ENCODE measurements at regions not wholly inside any gene's neighbourhood (a gene's known extent, or its start where the extent isn't known, plus 50 kb on each side); places are given as distances from the start of the nearest gene placed in this dataset.

- intact Hi-C loops (cut with DNase I): loop anchor here (10.0 kb wide), 1 partner anchor 134 kb away; no protein-coding TSS in a partner anchor
- Histone ChIP-seq H3K9me3 (no peaks in the 10 kb centered on the region), H3K27ac (no peak overlapping the region), H3K36me3 (no peaks in the 10 kb centered on the region), H3K4me3 (replicated peaks in 1 of 3) (no peak overlapping the region), H3K4me1 (peaks cover 0 to 9% of the 10 kb centered on the region in 2 donors), H3K27me3 (no peaks in the 10 kb centered on the region)
- 55 to 68% methylated on average over 5 of the region's 5 CpGs for whole genome bisulfite sequencing, 2 donors
- TF ChIP-seq, protein P1, sequence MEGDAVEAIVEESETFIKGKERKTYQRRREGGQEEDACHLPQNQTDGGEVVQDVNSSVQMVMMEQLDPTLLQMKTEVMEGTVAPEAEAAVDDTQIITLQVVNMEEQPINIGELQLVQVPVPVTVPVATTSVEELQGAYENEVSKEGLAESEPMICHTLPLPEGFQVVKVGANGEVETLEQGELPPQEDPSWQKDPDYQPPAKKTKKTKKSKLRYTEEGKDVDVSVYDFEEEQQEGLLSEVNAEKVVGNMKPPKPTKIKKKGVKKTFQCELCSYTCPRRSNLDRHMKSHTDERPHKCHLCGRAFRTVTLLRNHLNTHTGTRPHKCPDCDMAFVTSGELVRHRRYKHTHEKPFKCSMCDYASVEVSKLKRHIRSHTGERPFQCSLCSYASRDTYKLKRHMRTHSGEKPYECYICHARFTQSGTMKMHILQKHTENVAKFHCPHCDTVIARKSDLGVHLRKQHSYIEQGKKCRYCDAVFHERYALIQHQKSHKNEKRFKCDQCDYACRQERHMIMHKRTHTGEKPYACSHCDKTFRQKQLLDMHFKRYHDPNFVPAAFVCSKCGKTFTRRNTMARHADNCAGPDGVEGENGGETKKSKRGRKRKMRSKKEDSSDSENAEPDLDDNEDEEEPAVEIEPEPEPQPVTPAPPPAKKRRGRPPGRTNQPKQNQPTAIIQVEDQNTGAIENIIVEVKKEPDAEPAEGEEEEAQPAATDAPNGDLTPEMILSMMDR (IDR thresholded peaks at IDR 0.05): no peak
- TF ChIP-seq POLR2A (IDR thresholded peaks at IDR 0.05): no peak
- peak; percentile 31 to 38 for DNase-seq
Measured at GRCh38 chr1:117678246-117678977, 72.6 kb downstream of the TENT5C start.

- no peak for TF ChIP-seq POLR2A (IDR thresholded peaks at IDR 0.05)
- TF ChIP-seq, protein P1 (IDR thresholded peaks at IDR 0.05): no peak
- no peak for DNase-seq
- no peak overlapping the region for H3K4me3 ChIP-seq (replicated peaks in 1 of 3)
- 70 to 87% methylated on average over 3 of the region's 3 CpGs for WGBS, 2 donors
- intact Hi-C loops (cut with DNase I): loop anchor here (10.0 kb wide), 1 partner anchor 134 kb away; no protein-coding TSS in a partner anchor
- no peaks in the 10 kb centered on the region for H3K27me3 ChIP-seq
- no peaks in the 10 kb centered on the region for H3K36me3 ChIP-seq
- peaks cover 0 to 9% of the 10 kb centered on the region in 2 donors for H3K4me1 ChIP-seq
- H3K9me3 ChIP-seq: no peaks in the 10 kb centered on the region
- no peak overlapping the region for H3K27ac ChIP-seq
Measured at GRCh38 chr1:117679299-117679698, 73.5 kb downstream of the TENT5C start.

DNA sequence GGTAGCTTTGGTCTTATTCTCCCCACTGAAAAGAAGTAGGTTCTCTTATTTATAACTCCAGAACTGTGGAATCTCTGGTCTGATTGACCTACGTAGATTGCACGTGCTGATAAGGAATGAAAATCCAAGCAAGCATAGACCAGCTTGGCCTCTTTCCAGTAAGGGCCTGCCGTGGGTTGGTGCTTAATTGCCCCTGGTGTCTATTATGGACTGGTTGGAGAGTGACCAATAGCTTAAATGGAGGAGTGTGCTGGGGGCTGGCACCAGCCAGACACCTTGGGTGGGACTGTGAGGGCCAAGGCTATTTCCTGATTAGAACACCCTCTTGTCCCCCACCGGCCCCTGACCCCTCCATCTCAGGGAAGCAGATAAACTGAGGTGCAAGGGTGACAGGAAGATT, 74.0 kb downstream of the TENT5C start:
- Histone ChIP-seq H3K4me1 (peaks cover 0 to 9% of the 10 kb centered on the region in 2 donors), H3K27me3 (no peaks in the 10 kb centered on the region), H3K27ac (no peak overlapping the region), H3K36me3 (no peaks in the 10 kb centered on the region), H3K9me3 (no peaks in the 10 kb centered on the region), H3K4me3 (replicated peaks in 1 of 3) (no peak overlapping the region)
- intact Hi-C loops (cut with DNase I): loop anchor here (10.0 kb wide), 1 partner anchor 135 kb away; no protein-coding TSS in a partner anchor
- WGBS, 2 donors: 66 to 79% methylated on average over 4 of the region's 4 CpGs
- TF ChIP-seq, protein P1 (IDR thresholded peaks at IDR 0.05): no peak
- TF ChIP-seq POLR2A (IDR thresholded peaks at IDR 0.05): no peak
- no peak for DNase-seq

GRCh38 chr1:117680316-117681002, 74.6 kb downstream of the TENT5C start:
- Histone ChIP-seq H3K4me1 (peaks cover 0 to 9% of the 10 kb centered on the region in 2 donors), H3K36me3 (no peaks in the 10 kb centered on the region), H3K9me3 (no peaks in the 10 kb centered on the region), H3K27ac (no peak overlapping the region), H3K27me3 (no peaks in the 10 kb centered on the region), H3K4me3 (replicated peaks in 1 of 3) (no peak overlapping the region)
- WGBS, 2 donors: 94 to 96% methylated on average over 9 of the region's 9 CpGs
- TF ChIP-seq, protein P1 (IDR thresholded peaks at IDR 0.05): no peak
- TF ChIP-seq POLR2A (IDR thresholded peaks at IDR 0.05): no peak
- intact Hi-C loops (cut with DNase I): no loop called here
- no peak for DNase-seq

All from thyroid gland (tissue), 4 donors.